SK-N-MC (cell line): ENCODE measurements at regions not wholly inside any gene's neighbourhood (a gene's known extent, or its start where the extent isn't known, plus 50 kb on each side); places are given as distances from the start of the nearest gene placed in this dataset.

Source experiments
- EZH2 ChIP-seq: fragments of 200-600 bp; sonication (generic); IDR thresholded peaks from one replicate; pipeline ENCODE4 v1.6.1; 2017; ENCODE audit warnings: antibody characterized with exemption
- POLR2AphosphoS5 ChIP-seq: IDR thresholded peaks from 2 replicates; pipeline ENCODE4 v1.6.1; 2012; ENCODE audit warnings: mild to moderate bottlenecking, low read depth, low read length, borderline replicate concordance

- no peak for TF ChIP-seq EZH2
- no peak for TF ChIP-seq POLR2AphosphoS5
Observed at GRCh38 chr6:140772576-140772975, 1360.1 kb upstream of the GJE1 start.
